ENCODE measurements at regions not wholly inside any gene's neighbourhood (a gene's known extent, or its start where the extent isn't known, plus 50 kb on each side); places are given as distances from the start of the nearest gene placed in this dataset.

DNA sequence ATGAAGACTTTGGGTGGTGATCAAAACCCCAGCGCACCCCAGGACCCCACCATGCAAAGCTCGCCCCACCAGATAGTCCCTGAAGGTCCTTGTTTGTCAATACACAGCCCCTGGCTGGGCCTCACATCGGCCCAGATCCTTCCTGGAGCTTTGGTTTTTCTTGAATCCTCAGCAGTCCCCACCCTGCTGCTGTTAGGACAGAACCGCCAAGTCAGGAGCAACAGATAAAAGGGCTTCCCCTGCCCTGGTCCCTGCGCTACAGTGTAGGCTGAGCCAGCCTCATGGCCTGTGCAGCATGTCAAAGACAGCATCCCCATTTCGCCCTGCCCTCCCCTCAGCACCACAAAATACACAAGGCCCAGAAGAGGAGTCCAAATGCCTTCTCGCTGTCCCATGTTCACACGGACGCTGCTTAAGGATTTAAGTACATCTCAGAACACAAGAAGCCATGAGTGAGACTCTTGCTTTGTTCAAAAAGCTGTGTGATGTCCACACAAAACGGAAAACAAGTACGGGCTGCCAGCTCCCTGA is 65.7 kb downstream of the PSMG1 start:
- TF ChIP-seq ZFX (IDR thresholded peaks at IDR 0.05; ENCODE audit: borderline replicate concordance): no peak
- TF ChIP-seq, protein P1, sequence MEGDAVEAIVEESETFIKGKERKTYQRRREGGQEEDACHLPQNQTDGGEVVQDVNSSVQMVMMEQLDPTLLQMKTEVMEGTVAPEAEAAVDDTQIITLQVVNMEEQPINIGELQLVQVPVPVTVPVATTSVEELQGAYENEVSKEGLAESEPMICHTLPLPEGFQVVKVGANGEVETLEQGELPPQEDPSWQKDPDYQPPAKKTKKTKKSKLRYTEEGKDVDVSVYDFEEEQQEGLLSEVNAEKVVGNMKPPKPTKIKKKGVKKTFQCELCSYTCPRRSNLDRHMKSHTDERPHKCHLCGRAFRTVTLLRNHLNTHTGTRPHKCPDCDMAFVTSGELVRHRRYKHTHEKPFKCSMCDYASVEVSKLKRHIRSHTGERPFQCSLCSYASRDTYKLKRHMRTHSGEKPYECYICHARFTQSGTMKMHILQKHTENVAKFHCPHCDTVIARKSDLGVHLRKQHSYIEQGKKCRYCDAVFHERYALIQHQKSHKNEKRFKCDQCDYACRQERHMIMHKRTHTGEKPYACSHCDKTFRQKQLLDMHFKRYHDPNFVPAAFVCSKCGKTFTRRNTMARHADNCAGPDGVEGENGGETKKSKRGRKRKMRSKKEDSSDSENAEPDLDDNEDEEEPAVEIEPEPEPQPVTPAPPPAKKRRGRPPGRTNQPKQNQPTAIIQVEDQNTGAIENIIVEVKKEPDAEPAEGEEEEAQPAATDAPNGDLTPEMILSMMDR (IDR thresholded peaks at IDR 0.05): no peak

DNA sequence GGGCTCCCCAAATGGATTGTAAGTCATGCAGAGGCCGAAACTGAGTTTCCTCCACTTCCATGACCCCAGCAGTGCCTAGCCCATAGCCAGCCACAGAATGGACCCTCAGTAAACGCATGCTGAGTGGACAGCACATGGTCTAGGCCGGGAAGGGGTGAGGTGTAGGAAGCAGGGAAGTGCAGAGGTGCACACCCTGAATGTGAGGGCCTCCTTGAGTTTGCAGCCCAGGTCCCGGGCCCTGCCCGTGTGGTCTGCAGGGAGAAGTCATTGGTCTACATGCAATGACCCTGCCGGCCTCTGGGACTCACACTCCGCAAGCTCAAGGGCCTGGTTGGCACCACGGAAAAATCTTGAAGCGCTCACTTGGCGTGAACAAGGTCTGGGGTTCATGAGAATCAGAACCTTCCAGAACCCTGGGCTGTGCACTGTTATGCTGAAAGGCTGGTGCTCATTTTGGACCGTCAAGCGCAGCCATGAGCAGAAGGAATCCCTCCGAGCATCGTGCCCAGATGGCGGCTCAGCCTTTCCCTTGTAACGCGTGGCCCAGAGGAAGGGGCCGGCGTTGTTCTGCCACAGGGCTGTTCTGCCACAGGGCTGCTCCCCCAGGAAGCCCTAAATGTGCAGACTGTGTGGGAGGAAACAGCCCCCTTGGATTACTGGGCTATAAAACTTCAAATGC is 66.4 kb downstream of the PSMG1 start:
- TF ChIP-seq, protein P1 (IDR thresholded peaks at IDR 0.05): no peak
- no peak for TF ChIP-seq ZFX (IDR thresholded peaks at IDR 0.05; ENCODE audit: borderline replicate concordance)
- H3K27ac ChIP-seq: no peak overlapping the region

More for the DNA sequence above, 65.7 kb downstream of the PSMG1 start:
- no peak overlapping the region for H3K27ac ChIP-seq

DNA sequence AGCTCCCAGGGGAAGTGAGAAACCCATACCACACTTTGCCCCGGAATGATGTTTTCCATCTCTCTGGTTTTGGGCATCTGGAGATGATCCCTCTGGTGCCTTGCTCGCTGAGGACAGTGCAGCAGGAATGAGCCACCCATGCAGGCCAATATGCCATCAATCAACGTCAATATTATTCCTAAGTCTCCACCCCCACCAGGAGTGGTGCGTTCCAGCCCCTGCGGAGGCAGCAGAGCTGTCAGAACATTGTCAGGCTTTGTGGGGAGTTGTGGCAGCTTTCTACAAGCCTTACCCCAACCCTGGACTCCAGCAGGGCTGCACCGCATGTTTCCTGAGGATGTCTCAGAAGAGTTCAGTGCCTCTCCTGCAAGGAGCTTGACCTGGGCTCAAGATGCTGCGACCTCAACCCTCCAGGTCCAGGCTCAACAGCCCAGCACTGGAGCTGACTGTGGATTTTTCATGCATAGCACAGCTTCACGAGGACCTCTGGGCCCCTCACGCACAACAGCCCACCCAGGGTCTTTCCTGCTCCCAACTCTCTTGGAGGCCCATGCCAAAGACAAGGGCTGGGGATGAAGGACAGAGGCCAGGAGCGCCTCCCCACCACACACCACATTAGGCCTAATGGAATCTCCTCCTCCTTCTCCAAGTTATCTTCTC is 67.5 kb downstream of the PSMG1 start:
- no peak overlapping the region for H3K27ac ChIP-seq

DNA sequence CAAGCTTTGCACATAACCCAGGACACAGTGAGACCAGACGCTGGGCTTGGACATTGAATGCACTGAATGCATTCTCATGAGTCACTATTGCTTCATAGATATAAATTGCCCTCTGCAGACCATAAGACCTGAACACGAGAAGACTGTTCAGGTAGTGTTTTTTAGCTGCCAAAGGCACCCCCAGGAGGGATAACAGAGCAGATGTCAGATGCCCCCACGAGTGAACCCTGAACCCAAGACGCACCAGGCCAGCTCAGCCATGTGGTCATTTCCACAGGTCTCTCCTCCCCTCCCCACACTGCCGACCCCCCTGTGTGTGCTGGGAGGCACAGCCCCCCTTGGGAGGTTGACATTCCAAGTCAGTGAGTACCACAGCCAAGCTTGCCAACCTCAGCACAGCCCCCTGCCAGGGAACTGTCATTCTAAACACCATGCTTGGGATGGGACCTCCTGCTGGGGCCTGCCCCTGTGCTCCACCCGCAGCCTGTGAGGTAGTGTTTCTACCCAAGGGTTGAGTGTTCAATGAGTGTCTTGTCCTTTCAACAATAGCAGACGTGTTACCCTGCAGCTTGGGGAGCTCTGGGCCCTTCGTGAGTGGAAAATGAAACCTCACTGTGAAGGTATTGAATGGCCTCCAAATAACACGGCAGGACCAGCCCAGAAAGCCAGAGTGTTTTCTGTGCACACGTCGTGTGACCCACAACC is 68.2 kb downstream of the PSMG1 start:
- TF ChIP-seq ZFX (IDR thresholded peaks at IDR 0.05; ENCODE audit: borderline replicate concordance): no peak
- TF ChIP-seq, protein P1 (IDR thresholded peaks at IDR 0.05): no peak
- H3K27ac ChIP-seq: no peak overlapping the region

More for the DNA sequence above, 67.5 kb downstream of the PSMG1 start:
- no peak for TF ChIP-seq ZFX (IDR thresholded peaks at IDR 0.05; ENCODE audit: borderline replicate concordance)
- TF ChIP-seq, protein P1 (IDR thresholded peaks at IDR 0.05): no peak

DNA sequence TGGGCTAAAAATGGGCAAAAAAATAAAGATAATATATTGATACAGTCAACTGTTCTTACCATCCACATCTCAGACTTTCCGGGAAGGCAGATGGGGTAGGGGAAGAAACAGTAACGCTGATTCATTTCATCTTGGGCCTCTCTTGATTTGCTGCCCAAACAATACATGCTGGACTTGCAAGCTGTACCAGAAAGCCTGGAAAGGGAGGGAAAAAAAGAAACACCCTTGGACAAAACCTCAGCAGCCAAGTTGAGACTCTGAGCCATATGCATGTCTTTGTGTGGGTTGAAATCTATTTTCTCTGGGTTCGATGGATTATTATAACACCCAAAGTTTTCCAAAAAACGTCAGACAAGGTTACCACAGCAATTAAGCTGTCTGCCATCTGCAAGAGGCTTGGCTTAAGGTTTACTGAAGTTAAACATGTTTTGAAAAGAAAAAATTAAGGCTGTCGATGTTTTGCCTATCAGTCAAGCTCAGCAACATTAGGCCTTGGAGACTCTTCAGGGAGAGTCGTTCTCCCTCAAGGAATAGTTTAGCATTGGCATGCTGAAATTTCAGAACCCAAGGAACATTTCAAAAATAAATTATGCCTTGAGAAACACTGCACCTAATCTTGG is 71.2 kb downstream of the PSMG1 start:
- no peak overlapping the region for H3K27ac ChIP-seq
- TF ChIP-seq, protein P1 (IDR thresholded peaks at IDR 0.05): no peak
- no peak for TF ChIP-seq ZFX (IDR thresholded peaks at IDR 0.05; ENCODE audit: borderline replicate concordance)

DNA sequence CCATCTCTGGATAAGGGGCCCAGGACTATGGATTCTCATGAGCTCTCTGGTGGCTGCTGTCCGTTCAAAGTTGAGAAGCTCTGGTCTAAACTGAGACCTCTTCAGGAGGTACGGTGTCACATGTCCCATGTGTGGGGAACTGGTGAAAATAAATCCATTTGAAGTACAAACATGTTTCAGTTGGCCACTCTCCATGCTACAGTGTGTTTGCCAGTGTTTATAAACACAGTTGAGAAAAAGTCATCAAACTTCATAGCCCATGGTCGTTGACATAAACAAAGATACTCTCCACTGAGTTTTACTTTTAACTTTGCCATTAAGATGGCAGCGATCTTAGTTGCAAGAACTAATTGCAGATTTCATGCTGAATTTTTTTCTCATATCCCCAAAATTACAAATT is 72.8 kb downstream of the PSMG1 start:
- TF ChIP-seq, protein P1 (IDR thresholded peaks at IDR 0.05): no peak
- TF ChIP-seq ZFX (IDR thresholded peaks at IDR 0.05; ENCODE audit: borderline replicate concordance): no peak
- no peak overlapping the region for H3K27ac ChIP-seq

Measured in 22Rv1 (cell line).